CD4-positive, alpha-beta T cell treated with Interleukin-10 for 1 hour (primary cell): ENCODE measurements at regions not wholly inside any gene's neighbourhood (a gene's known extent, or its start where the extent isn't known, plus 50 kb on each side); places are given as distances from the start of the nearest gene placed in this dataset.

ENCODE experiments used
- DNase-seq: peaks from one replicate; pipeline ENCODE4 v3.0.0-alpha.2; 2020

GRCh38 chr1:173424782-173425407 lies 52.2 kb upstream of the PRDX6 start:
- DNase-seq = no peak

GRCh38 chr1:173426057-173426456 lies 51.1 kb upstream of the PRDX6 start:
- no peak for DNase-seq

DNA sequence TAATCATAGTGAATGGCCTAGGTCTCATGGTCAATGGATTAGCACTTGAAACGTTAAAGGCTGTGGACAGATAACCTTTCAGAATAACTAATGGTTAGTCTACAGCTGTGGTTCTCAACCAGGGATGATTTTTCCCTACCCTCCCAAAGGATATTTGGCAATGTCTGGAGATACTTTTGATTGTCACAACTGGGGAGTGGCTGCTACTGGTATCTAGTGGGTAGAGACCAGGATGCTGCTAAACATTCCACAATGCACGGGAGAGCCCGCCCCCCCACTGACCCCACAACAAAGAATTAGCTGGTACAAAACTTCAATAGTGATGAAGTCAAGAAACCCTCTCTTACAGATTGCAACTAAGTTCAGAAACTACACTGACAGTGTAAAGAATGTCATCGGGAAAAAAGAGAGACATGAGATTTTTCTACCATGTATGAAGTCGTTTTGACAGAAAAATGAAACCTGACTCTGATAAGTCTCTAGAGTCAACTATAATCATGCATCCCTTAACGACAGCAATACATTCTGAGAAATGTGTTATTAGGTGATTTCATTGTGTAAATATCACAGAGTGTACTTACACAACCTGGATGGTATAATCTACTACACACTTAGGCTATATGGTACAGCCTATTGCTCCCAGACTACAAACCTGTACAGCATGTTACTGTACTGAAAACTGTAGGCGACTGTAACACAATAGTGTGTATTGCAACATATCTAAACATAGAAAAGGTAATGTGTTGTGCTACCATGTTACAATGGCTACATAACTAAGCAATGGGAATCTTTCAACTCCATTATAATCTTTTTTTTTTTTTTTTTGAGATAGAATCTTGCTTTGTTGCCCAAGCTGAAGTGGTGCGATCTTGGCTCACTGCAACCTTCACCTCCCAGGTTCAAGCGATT lies 49.7 kb upstream of the PRDX6 start:
- DNase-seq = no peak
